ENCODE measurements at regions not wholly inside any gene's neighbourhood (a gene's known extent, or its start where the extent isn't known, plus 50 kb on each side); places are given as distances from the start of the nearest gene placed in this dataset.

DNA sequence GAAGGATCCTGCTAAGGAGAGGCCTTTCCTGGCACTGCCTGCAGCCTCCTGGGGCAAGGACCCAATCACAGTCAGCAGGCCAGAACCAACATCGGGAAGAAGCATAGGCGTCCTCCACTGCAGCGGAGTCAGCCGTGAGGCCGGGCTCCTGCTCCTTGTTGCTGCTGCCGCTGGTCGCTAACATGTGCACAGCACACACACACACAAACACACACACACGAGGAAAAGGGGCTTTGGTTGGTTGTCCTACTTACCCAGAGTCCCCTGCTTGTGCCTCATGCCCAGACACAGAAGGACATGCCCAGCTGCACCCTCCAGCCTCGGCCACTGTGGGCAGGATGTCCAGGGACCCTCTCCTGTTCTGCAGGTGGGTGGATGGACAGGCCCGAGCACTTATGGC is 209.4 kb downstream of the GLI2 start:
- no peak for TF ChIP-seq RAD21 (IDR thresholded peaks at IDR 0.05; ENCODE audit: low read depth)
- TF ChIP-seq TEAD4 (IDR thresholded peaks at IDR 0.05): no peak
- TF ChIP-seq, protein P1, sequence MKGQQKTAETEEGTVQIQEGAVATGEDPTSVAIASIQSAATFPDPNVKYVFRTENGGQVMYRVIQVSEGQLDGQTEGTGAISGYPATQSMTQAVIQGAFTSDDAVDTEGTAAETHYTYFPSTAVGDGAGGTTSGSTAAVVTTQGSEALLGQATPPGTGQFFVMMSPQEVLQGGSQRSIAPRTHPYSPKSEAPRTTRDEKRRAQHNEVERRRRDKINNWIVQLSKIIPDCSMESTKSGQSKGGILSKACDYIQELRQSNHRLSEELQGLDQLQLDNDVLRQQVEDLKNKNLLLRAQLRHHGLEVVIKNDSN (IDR thresholded peaks at IDR 0.05): no peak
- TF ChIP-seq ZBTB7A (IDR thresholded peaks at IDR 0.05; ENCODE audit: low read depth): no peak
- TF ChIP-seq, protein P2, sequence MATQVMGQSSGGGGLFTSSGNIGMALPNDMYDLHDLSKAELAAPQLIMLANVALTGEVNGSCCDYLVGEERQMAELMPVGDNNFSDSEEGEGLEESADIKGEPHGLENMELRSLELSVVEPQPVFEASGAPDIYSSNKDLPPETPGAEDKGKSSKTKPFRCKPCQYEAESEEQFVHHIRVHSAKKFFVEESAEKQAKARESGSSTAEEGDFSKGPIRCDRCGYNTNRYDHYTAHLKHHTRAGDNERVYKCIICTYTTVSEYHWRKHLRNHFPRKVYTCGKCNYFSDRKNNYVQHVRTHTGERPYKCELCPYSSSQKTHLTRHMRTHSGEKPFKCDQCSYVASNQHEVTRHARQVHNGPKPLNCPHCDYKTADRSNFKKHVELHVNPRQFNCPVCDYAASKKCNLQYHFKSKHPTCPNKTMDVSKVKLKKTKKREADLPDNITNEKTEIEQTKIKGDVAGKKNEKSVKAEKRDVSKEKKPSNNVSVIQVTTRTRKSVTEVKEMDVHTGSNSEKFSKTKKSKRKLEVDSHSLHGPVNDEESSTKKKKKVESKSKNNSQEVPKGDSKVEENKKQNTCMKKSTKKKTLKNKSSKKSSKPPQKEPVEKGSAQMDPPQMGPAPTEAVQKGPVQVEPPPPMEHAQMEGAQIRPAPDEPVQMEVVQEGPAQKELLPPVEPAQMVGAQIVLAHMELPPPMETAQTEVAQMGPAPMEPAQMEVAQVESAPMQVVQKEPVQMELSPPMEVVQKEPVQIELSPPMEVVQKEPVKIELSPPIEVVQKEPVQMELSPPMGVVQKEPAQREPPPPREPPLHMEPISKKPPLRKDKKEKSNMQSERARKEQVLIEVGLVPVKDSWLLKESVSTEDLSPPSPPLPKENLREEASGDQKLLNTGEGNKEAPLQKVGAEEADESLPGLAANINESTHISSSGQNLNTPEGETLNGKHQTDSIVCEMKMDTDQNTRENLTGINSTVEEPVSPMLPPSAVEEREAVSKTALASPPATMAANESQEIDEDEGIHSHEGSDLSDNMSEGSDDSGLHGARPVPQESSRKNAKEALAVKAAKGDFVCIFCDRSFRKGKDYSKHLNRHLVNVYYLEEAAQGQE (IDR thresholded peaks at IDR 0.05; ENCODE audit: low read depth): no peak

DNA sequence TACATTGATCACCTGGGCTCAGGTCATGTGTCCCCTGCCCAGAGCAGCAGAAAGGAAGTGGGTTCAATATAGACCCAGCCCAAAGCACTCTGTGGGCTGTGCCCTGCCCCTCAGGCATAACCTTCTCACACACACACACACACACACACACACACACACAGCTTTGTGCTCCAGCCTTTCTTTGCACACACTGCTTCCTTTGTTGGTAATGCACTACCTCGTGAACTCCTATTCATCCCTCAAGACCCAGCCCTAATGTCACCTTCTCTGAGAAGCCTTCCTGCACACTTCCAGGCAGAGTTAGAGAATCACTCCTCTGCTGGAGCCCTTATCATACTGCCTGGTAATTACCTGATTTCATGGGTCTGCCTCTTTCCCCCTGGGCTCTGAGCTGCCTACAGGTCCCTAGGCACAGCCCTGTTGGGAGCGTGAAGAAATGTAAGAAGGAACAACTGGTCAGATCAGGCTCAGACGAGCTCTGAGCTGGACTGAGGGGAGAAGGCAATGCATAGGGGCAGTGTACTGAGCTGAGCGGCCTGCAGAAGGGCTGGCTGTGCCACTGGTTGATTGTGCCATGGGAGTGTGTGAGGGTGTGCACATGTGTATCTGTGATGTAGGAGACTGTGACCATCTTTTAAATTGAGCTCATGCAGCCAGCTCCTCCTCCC is 210.3 kb downstream of the GLI2 start:
- TF ChIP-seq TCF12 (IDR thresholded peaks at IDR 0.05; ENCODE audit: low read depth) (no peak), FOXM1 (IDR thresholded peaks at IDR 0.05; ENCODE audit: borderline replicate concordance, low read depth) (no peak), YY1 (IDR thresholded peaks at IDR 0.05; ENCODE audit: low read depth) (no peak)
- TF ChIP-seq, protein P3, sequence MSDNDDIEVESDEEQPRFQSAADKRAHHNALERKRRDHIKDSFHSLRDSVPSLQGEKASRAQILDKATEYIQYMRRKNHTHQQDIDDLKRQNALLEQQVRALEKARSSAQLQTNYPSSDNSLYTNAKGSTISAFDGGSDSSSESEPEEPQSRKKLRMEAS (IDR thresholded peaks at IDR 0.05): no peak

DNA sequence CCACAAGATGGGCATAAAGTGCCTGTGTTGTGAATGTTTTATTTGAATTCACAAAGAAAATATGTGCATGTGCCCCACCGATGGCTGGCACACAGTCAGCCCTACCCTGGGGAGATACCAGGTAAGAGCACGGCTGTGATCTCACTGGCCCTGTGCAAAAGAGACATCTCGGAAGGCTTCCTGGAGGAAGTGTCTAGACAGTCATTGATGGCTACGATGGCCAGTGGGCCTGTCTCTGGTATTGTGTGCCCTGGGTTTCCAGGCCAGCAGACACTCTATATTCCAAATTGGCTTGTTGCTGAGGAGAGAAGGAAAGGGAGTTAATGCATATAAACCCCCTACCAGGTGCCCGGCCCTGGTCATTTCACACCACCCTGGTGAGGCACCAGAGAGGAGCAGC is 211.7 kb downstream of the GLI2 start:
- no peak for TF ChIP-seq RAD21 (IDR thresholded peaks at IDR 0.05; ENCODE audit: low read depth)
- TF ChIP-seq EP300 (IDR thresholded peaks at IDR 0.05; ENCODE audit: borderline replicate concordance): no peak
- TF ChIP-seq TCF12 (IDR thresholded peaks at IDR 0.05; ENCODE audit: low read depth): no peak
- TF ChIP-seq TEAD4 (IDR thresholded peaks at IDR 0.05): no peak
- TF ChIP-seq, protein P3 (IDR thresholded peaks at IDR 0.05): no peak
- TF ChIP-seq EGR1 (IDR thresholded peaks at IDR 0.05): no peak
- TF ChIP-seq YY1 (IDR thresholded peaks at IDR 0.05; ENCODE audit: low read depth): no peak
- TF ChIP-seq ZBTB7A (IDR thresholded peaks at IDR 0.05; ENCODE audit: low read depth): no peak
- TF ChIP-seq TAF1 (IDR thresholded peaks at IDR 0.05; ENCODE audit: low read depth): no peak

DNA sequence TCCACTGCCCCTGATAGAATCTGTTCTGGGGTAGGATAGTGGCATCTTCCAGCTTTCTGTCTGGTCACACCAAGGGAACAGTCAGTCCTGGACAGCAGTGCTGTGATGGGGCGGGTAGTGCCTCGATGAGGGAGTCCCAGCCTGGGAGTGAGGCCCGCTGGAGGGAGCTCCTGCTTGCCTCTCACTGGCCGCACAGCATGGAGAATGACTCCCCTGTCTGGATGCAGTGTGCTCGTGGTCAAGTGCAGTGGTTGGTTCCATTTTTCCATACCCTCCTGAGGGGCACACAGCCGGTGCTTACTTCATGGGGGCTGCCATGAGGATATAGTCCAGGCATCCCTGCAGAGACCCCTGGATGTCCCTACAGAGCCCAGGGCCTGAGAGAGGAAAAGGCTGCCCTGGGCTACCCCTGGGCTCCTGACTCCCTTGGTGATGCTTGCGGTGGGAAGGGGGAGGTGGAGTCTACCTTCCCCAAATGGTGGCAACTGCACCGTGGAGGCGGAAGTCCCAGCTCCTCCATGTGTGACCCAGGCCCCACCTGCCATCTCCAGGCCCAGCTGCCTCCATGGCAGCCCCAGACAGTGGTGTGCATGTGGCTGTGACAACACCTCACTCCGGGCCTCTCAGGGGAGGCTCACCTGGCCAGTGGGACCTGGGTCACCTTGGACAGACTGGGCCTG is 212.5 kb downstream of the GLI2 start:
- no peak for TF ChIP-seq CEBPB (IDR thresholded peaks at IDR 0.05)
- TF ChIP-seq, protein P3 (IDR thresholded peaks at IDR 0.05): no peak
- no peak for TF ChIP-seq TAF1 (IDR thresholded peaks at IDR 0.05; ENCODE audit: low read depth)
- TF ChIP-seq YY1 (IDR thresholded peaks at IDR 0.05; ENCODE audit: low read depth): no peak
- TF ChIP-seq, protein P1 (IDR thresholded peaks at IDR 0.05): no peak
- no peak for TF ChIP-seq TEAD4 (IDR thresholded peaks at IDR 0.05)
- TF ChIP-seq TCF12 (IDR thresholded peaks at IDR 0.05; ENCODE audit: low read depth): no peak
- TF ChIP-seq FOXM1 (IDR thresholded peaks at IDR 0.05; ENCODE audit: borderline replicate concordance, low read depth): no peak
- no peak for TF ChIP-seq CREB1 (IDR thresholded peaks at IDR 0.05; ENCODE audit: low read depth)

DNA sequence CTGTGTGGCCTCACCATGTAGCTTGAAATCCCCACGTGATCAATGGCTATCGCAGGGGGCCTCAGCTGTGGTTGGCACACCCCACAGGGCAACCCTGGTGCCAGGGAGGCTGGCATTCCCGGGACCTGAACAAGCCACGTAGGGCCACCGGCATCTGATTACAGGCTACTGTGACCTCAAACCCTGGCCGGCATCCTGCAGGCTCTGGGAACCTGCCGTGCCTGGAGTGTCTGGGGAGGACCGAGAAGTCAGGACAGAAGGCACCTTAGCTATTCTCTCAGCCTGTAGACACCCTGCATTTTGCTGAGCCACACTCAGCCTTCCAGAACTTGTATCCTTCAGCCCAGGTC is 213.0 kb downstream of the GLI2 start:
- TF ChIP-seq CEBPB (IDR thresholded peaks at IDR 0.05) (no peak), TAF1 (IDR thresholded peaks at IDR 0.05; ENCODE audit: low read depth) (no peak), FOXM1 (IDR thresholded peaks at IDR 0.05; ENCODE audit: borderline replicate concordance, low read depth) (no peak), CREB1 (IDR thresholded peaks at IDR 0.05; ENCODE audit: low read depth) (no peak), EP300 (IDR thresholded peaks at IDR 0.05; ENCODE audit: borderline replicate concordance) (no peak), TEAD4 (IDR thresholded peaks at IDR 0.05) (no peak), YY1 (IDR thresholded peaks at IDR 0.05; ENCODE audit: low read depth) (no peak), RAD21 (IDR thresholded peaks at IDR 0.05; ENCODE audit: low read depth) (no peak), TCF12 (IDR thresholded peaks at IDR 0.05; ENCODE audit: low read depth) (no peak), ZBTB7A (IDR thresholded peaks at IDR 0.05; ENCODE audit: low read depth) (no peak), NFIC (IDR thresholded peaks at IDR 0.05) (no peak), EGR1 (IDR thresholded peaks at IDR 0.05) (no peak)
- TF ChIP-seq, protein P3 (IDR thresholded peaks at IDR 0.05): no peak
- TF ChIP-seq, protein P2 (IDR thresholded peaks at IDR 0.05; ENCODE audit: low read depth): no peak
- TF ChIP-seq, protein P1 (IDR thresholded peaks at IDR 0.05): no peak
